PC-9 (cell line): ENCODE measurements at regions not wholly inside any gene's neighbourhood (a gene's known extent, or its start where the extent isn't known, plus 50 kb on each side); places are given as distances from the start of the nearest gene placed in this dataset.

Experiments
- BruUV-seq: library from RNA; stranded (reverse); fragments of 400-500 nt; replicated peaks from 2 replicates; lab custom pipeline; 2021; lab: Mats Ljungman, UMichigan
- CTCF ChIA-PET: fragments of 300-600 bp; sonication (Branson Sonifier 250); formaldehyde crosslinking; loops from one replicate; lab custom pipeline; 2022; ENCODE audit warnings: antibody characterized with exemption; lab: Charles Lee
- POLR2A ChIA-PET: fragments of 300-600 bp; sonication (Branson Sonifier 250); formaldehyde crosslinking; loops from one replicate; lab custom pipeline; 2022; ENCODE audit warnings: antibody characterized with exemption; ENCODE audit not compliant: unreplicated experiment; lab: Charles Lee
- DNase-seq, 2 experiments: peaks; one replicate each; pipeline versions ENCODE4 v3.0.0 to v3.0.0-alpha.2; 2015 to 2022; ENCODE audit warnings: mixed read lengths in 1 of 2
- H2AFZ ChIP-seq: fragments of 200-600 bp; sonication (generic); 2 replicates; pipeline ENCODE4 v1.8.1; 2017; ENCODE audit warnings: antibody characterized with exemption
- H3F3A ChIP-seq: fragments of 200-600 bp; sonication (generic); 2 replicates; pipeline ENCODE4 v1.8.1; 2017; ENCODE audit warnings: antibody characterized with exemption, mild to moderate bottlenecking, low read depth; ENCODE audit not compliant: insufficient read depth
- H3K27ac ChIP-seq: fragments of 200-600 bp; sonication (generic); 2 replicates; pipeline ENCODE4 v1.6.1; 2016; ENCODE audit warnings: mixed run types
- H3K27me3 ChIP-seq: fragments of 200-600 bp; sonication (generic); 2 replicates; pipeline ENCODE4 v1.6.1; 2016; ENCODE audit warnings: low read depth, mixed run types; ENCODE audit not compliant: insufficient read depth
- H3K36me3 ChIP-seq: fragments of 200-600 bp; sonication (generic); 2 replicates; pipeline ENCODE4 v1.6.1; 2016; ENCODE audit warnings: low read depth, mixed run types
- H3K4me1 ChIP-seq: fragments of 200-600 bp; sonication (generic); replicated peaks from 2 replicates; pipeline ENCODE4 v1.6.1; 2016; ENCODE audit warnings: mixed run types; ENCODE audit not compliant: insufficient read depth
- H3K4me2 ChIP-seq: fragments of 200-600 bp; sonication (generic); 2 replicates; pipeline ENCODE4 v1.6.1; 2017; ENCODE audit warnings: mixed run types
- H3K4me3 ChIP-seq: fragments of 200-600 bp; sonication (generic); 2 replicates; pipeline ENCODE4 v1.6.1; 2016; ENCODE audit warnings: mixed run types
- H3K79me2 ChIP-seq: fragments of 200-600 bp; sonication (generic); 2 replicates; pipeline ENCODE4 v1.6.1; 2017; ENCODE audit warnings: low read depth, mixed run types
- H3K9me2 ChIP-seq: fragments of 200-600 bp; sonication (generic); 2 replicates; pipeline ENCODE4 v1.8.1; 2017; ENCODE audit warnings: mild to moderate bottlenecking; ENCODE audit not compliant: insufficient read depth
- H3K9me3 ChIP-seq: fragments of 200-600 bp; sonication (generic); 2 replicates; pipeline ENCODE4 v1.8.1; 2016; ENCODE audit warnings: low read depth; ENCODE audit not compliant: insufficient read depth
- H4K20me1 ChIP-seq: fragments of 200-600 bp; sonication (generic); 2 replicates; pipeline ENCODE4 v1.8.1; 2017; ENCODE audit not compliant: insufficient read depth
- CTCF ChIP-seq: fragments of 200-600 bp; sonication (generic); conservative IDR thresholded peaks from 2 replicates; pipeline ENCODE4 v1.6.1; 2017; ENCODE audit warnings: mixed run types, antibody characterized with exemption, mild to moderate bottlenecking, moderate library complexity
- EZH2 ChIP-seq: fragments of 200-600 bp; sonication (generic); IDR thresholded peaks from 2 replicates; pipeline ENCODE4 v1.8.0; 2017; ENCODE audit warnings: antibody characterized with exemption, low read depth
- intact Hi-C: fragments of 100-400 bp; cut with micrococcal nuclease; formaldehyde crosslinking; loops from one replicate; pipeline ENCODE4 v1.10.0; 2022; ENCODE audit not compliant: unreplicated experiment

- Histone ChIP-seq H3K79me2 (no peaks in the 10 kb centered on the region), H3K27ac (no peak overlapping the region), H3K4me2 (no peak overlapping the region), H2AFZ (no peak overlapping the region), H4K20me1 (no peaks in the 10 kb centered on the region), H3K4me1 (peaks cover 20% of the 10 kb centered on the region), H3F3A (peaks cover 9% of the 10 kb centered on the region), H3K9me2 (no peaks in the 10 kb centered on the region), H3K36me3 (no peaks in the 10 kb centered on the region), H3K4me3 (no peak overlapping the region), H3K9me3 (no peaks in the 10 kb centered on the region), H3K27me3 (no peaks in the 10 kb centered on the region)
- no TSS peak for BruUV-seq
- DNase-seq: no peak
- POLR2A ChIA-PET: no interaction called here
- TF ChIP-seq CTCF (no peak), EZH2 (no peak)
- intact Hi-C loops: no loop called here
- CTCF ChIA-PET: no interaction called here
Measured at GRCh38 chr6:4363656-4364055, 228.3 kb upstream of the ECI2 start.

GRCh38 chr6:4362326-4362725, 227.0 kb upstream of the ECI2 start:
- ChIA-PET CTCF (no interaction called here), POLR2A (no interaction called here)
- Histone ChIP-seq H3F3A (peaks cover 10% of the 10 kb centered on the region), H3K79me2 (no peaks in the 10 kb centered on the region), H3K36me3 (no peaks in the 10 kb centered on the region), H3K27ac (no peak overlapping the region), H3K4me2 (no peak overlapping the region), H3K4me3 (no peak overlapping the region), H4K20me1 (no peaks in the 10 kb centered on the region), H3K9me2 (no peaks in the 10 kb centered on the region), H3K9me3 (no peaks in the 10 kb centered on the region), H3K4me1 (peaks cover 31% of the 10 kb centered on the region), H3K27me3 (no peaks in the 10 kb centered on the region), H2AFZ (no peak overlapping the region)
- TF ChIP-seq EZH2 (no peak), CTCF (no peak)
- no peak for DNase-seq
- intact Hi-C loops: no loop called here
- BruUV-seq: no TSS peak

- intact Hi-C loops: no loop called here
Measured at GRCh38 chr6:4360920-4361319, 225.5 kb upstream of the ECI2 start.

More at GRCh38 chr6:4360920-4361319, 225.5 kb upstream of the ECI2 start:
- TF ChIP-seq EZH2 (no peak), CTCF (no peak)
- POLR2A ChIA-PET: no interaction called here
- H3K27ac ChIP-seq: no peak overlapping the region
- no peaks in the 10 kb centered on the region for H4K20me1 ChIP-seq
- no peak overlapping the region for H3K4me2 ChIP-seq
- peaks cover 20% of the 10 kb centered on the region for H3F3A ChIP-seq
- H3K79me2 ChIP-seq: no peaks in the 10 kb centered on the region
- CTCF ChIA-PET: no interaction called here
- no peaks in the 10 kb centered on the region for H3K36me3 ChIP-seq
- H3K9me2 ChIP-seq: no peaks in the 10 kb centered on the region
- H3K4me1 ChIP-seq: peaks cover 43% of the 10 kb centered on the region
- no peak for DNase-seq
- no peak overlapping the region for H2AFZ ChIP-seq
- no peak overlapping the region for H3K4me3 ChIP-seq
- no TSS peak for BruUV-seq
- no peaks in the 10 kb centered on the region for H3K27me3 ChIP-seq
- no peaks in the 10 kb centered on the region for H3K9me3 ChIP-seq
